ENCODE measurements at regions not wholly inside any gene's neighbourhood (a gene's known extent, or its start where the extent isn't known, plus 50 kb on each side); places are given as distances from the start of the nearest gene placed in this dataset.
A peak's percentile ranks its signal among the peaks of the same experiment; 100 is the strongest.
"Not testable (repeated sequence)": the region's sequence is repeated elsewhere in the genome, so short reads cannot be mapped to it uniquely, and the experiment has no call there.

DNA sequence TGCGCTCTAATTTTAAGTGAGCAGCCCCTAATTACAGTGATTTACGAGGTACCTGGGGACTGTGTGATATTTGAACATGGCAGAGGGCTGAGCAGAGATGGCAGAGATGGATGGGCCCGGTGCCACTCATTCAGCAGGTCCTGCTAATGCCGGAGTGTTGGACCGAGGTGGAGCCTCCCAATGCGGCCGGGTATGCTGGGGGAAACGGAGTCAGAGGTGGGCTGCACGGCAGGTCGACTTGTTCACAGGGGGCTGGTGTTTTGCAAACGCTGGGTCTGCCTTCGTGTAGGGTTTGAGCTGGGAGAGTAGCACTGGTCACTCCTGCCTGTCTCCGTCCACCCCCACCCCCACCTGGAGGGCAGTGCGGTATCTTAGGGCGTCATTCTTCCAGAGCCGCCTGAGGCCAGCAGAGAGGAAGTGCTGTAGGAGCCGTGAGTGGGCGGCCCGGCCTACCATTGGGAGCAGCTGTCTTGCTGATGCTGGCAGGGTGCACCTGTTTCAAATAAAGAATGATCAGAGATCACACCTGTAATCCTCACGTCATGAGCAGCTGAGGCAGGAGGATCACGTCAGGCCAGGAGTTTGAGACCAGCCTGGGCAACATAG is 122.6 kb downstream of the IGLL1 start:
- CTCF ChIA-PET (ENCODE audit: low intra/inter-chr PET ratio, low total read pairs), result no interaction called here
- Histone ChIP-seq H3K27me3 (ENCODE audit: control insufficient read depth in 1 of 2, insufficient read depth in 2 of 2, low read length in 2 of 2) (peaks cover 0 to 22% of the 10 kb centered on the region in 2 experiments; a peak in 4 of 5 replicates), H2AFZ (ENCODE audit: low read length) (no peak overlapping the region), H3K79me2 (ENCODE audit: insufficient read depth, low read length) (no peaks in the 10 kb centered on the region), H3K4me3 (replicated peaks in 1 of 3; ENCODE audit: insufficient read depth in 1 of 3, low read depth in 2 of 3, low read length in 3 of 3) (no peak overlapping the region), H3K27ac (ENCODE audit: extremely low read length, insufficient read depth, low read length) (no peak overlapping the region), H3K9me3 (ENCODE audit: low read length) (no peaks in the 10 kb centered on the region), H3K4me1 (ENCODE audit: insufficient read depth, low read length) (peaks cover 50% of the 10 kb centered on the region), H4K20me1 (ENCODE audit: insufficient read depth, low read length) (no peaks in the 10 kb centered on the region), H3K36me3 (replicated peaks in 1 of 2; ENCODE audit: control insufficient read depth in 1 of 2, insufficient read depth in 2 of 2, low read length in 2 of 2) (no peaks in the 10 kb centered on the region), H3K9ac (ENCODE audit: insufficient read depth, low read depth, low read length) (no peak overlapping the region), H3K4me2 (ENCODE audit: low read depth, low read length) (no peak overlapping the region; the same call in 1 of the 2 replicates)
- DNase-seq (ENCODE audit: low spot score), result no peak
- WGBS (ENCODE audit: low lambda C conversion rate), result 75% methylated on average over 12 of the region's 21 CpGs
- no TSS peak for BruUV-seq (replicated peaks)
- POLR2A ChIA-PET, result no interaction called here
- intact Hi-C loops (cut with micrococcal nuclease; ENCODE audit: unreplicated experiment) (no loop called here), in situ Hi-C loops (cut with HindIII; ENCODE audit: extremely low pct_ligation_motif_present, low pct_unique_long_range_greater_than_20kb) (no loop called here)
- ATAC-seq, result no peak
- TF ChIP-seq KDM5A (IDR thresholded peaks at IDR 0.05; ENCODE audit: borderline replicate concordance, low read length) (no peak), ARNT2 (CRISPR knock-in tag; IDR thresholded peaks at IDR 0.05; ENCODE audit: low read depth) (no peak), ZNF460 (CRISPR knock-in tag; IDR thresholded peaks at IDR 0.05; ENCODE audit: borderline replicate concordance) (no peak), JUND (CRISPR knock-in tag; IDR thresholded peaks at IDR 0.05) (no peak), ZNF557 (CRISPR knock-in tag; IDR thresholded peaks at IDR 0.05) (no peak)
- peak; percentile 40 for FAIRE-seq

DNA sequence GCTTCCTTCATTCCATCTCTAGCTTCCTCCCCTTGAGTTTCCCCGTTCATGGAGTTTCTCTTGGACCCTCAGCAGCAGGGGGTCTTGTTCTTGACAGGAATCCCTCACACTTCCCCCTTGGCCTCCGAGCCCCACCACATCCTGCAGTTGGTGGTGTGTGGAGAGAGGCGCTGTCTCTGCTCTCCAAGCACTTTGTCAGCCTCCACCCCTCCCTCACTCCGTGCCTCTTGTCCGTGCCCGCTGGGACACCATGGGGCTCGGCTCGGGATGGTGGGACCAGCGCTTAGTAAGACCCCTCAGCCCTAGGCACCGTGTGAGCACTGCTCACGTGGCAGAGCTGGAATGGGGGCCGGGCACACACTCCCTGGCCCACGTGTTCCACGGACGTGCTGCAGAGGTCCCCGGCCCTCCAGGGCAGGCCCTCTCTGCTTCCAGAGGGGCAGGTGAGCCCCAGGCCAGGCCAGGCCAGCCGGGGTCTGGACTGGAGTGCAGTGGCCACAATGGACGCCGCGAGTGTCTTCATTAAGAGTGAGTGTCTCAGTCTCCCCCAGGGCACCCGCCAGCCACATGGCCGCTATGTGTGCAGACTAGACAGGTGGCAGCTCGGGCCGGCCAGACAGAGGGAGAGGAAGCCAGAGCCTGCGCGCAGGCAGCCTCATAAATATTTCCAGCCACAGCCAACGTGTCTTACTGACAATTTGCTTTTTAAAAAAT is 123.3 kb downstream of the IGLL1 start:
- in situ Hi-C loops (cut with HindIII; ENCODE audit: extremely low pct_ligation_motif_present, low pct_unique_long_range_greater_than_20kb); H3K9me3 ChIP-seq (ENCODE audit: low read length); H4K20me1 ChIP-seq (ENCODE audit: insufficient read depth, low read length); BruUV-seq (replicated peaks); DNase-seq (ENCODE audit: low spot score); H3K27ac ChIP-seq (ENCODE audit: extremely low read length, insufficient read depth, low read length); CTCF ChIA-PET (ENCODE audit: low intra/inter-chr PET ratio, low total read pairs); ATAC-seq; H3K4me3 ChIP-seq (replicated peaks in 1 of 3; ENCODE audit: insufficient read depth in 1 of 3, low read depth in 2 of 3, low read length in 3 of 3); intact Hi-C loops (cut with micrococcal nuclease; ENCODE audit: unreplicated experiment); FAIRE-seq; H3K79me2 ChIP-seq (ENCODE audit: insufficient read depth, low read length); H3K9ac ChIP-seq (ENCODE audit: insufficient read depth, low read depth, low read length); H2AFZ ChIP-seq (ENCODE audit: low read length); POLR2A ChIA-PET; H3K4me2 ChIP-seq (ENCODE audit: low read depth, low read length); H3K36me3 ChIP-seq (replicated peaks in 1 of 2; ENCODE audit: control insufficient read depth in 1 of 2, insufficient read depth in 2 of 2, low read length in 2 of 2): not testable (repeated sequence)
- WGBS (ENCODE audit: low lambda C conversion rate), result 58% methylated on average over 16 of the region's 27 CpGs
- Histone ChIP-seq H3K27me3 (ENCODE audit: control insufficient read depth in 1 of 2, insufficient read depth in 2 of 2, low read length in 2 of 2) (peaks cover 0 to 26% of the 10 kb centered on the region in 2 experiments; a peak in 4 of 5 replicates), H3K4me1 (ENCODE audit: insufficient read depth, low read length) (peaks cover 50% of the 10 kb centered on the region)
- TF ChIP-seq, protein P1, sequence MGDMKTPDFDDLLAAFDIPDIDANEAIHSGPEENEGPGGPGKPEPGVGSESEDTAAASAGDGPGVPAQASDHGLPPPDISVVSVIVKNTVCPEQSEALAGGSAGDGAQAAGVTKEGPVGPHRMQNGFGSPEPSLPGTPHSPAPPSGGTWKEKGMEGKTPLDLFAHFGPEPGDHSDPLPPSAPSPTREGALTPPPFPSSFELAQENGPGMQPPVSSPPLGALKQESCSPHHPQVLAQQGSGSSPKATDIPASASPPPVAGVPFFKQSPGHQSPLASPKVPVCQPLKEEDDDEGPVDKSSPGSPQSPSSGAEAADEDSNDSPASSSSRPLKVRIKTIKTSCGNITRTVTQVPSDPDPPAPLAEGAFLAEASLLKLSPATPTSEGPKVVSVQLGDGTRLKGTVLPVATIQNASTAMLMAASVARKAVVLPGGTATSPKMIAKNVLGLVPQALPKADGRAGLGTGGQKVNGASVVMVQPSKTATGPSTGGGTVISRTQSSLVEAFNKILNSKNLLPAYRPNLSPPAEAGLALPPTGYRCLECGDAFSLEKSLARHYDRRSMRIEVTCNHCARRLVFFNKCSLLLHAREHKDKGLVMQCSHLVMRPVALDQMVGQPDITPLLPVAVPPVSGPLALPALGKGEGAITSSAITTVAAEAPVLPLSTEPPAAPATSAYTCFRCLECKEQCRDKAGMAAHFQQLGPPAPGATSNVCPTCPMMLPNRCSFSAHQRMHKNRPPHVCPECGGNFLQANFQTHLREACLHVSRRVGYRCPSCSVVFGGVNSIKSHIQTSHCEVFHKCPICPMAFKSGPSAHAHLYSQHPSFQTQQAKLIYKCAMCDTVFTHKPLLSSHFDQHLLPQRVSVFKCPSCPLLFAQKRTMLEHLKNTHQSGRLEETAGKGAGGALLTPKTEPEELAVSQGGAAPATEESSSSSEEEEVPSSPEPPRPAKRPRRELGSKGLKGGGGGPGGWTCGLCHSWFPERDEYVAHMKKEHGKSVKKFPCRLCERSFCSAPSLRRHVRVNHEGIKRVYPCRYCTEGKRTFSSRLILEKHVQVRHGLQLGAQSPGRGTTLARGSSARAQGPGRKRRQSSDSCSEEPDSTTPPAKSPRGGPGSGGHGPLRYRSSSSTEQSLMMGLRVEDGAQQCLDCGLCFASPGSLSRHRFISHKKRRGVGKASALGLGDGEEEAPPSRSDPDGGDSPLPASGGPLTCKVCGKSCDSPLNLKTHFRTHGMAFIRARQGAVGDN (CRISPR knock-in tag; IDR thresholded peaks at IDR 0.05), result peak; percentile 41
- TF ChIP-seq, protein P2, sequence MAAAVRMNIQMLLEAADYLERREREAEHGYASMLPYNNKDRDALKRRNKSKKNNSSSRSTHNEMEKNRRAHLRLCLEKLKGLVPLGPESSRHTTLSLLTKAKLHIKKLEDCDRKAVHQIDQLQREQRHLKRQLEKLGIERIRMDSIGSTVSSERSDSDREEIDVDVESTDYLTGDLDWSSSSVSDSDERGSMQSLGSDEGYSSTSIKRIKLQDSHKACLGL (CRISPR knock-in tag; IDR thresholded peaks at IDR 0.05), result 0 out of 2 replicates have a peak, but pooled peaks have one; percentile 32
